MM.1S (cell line): ENCODE measurements at regions not wholly inside any gene's neighbourhood (a gene's known extent, or its start where the extent isn't known, plus 50 kb on each side); places are given as distances from the start of the nearest gene placed in this dataset.

Experiments
- EZH2 ChIP-seq: fragments of 300-600 bp; sonication (generic); optimal IDR thresholded peaks from 2 replicates; pipeline ENCODE3; 2017; ENCODE audit warnings: low read depth, mild to moderate bottlenecking, antibody characterized with exemption, low read length, mixed read lengths
- EZH2phosphoT487 ChIP-seq: fragments of 300-600 bp; sonication (generic); IDR thresholded peaks from 2 replicates; pipeline ENCODE4 v1.6.1; 2018; ENCODE audit warnings: antibody characterized with exemption, low read length
- TF ChIP-seq, protein P1 (sequence below): fragments of 300-600 bp; sonication (generic); IDR thresholded peaks from 2 replicates; pipeline ENCODE4 v1.5.1; 2016; ENCODE audit warnings: antibody characterized with exemption, low read length, mixed read lengths

DNA sequence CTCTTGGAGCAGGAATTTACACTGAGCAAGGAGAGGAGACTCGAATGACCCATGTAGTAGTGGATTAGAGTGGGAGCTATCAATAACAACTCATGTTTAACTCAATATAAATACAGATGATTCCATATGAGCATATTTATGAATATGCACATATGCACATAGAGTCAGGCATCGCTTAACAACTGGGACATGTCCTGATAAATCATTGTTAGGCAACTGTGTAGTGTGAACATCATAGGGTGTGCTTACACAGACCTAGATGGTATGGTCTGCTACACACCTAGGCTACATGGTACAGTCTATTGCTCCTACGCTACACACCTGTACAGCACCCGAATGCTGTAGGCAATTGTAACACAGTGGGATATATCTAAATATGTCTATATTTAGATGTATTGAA is 75.9 kb upstream of the RALGAPA2 start:
- TF ChIP-seq, protein P1, sequence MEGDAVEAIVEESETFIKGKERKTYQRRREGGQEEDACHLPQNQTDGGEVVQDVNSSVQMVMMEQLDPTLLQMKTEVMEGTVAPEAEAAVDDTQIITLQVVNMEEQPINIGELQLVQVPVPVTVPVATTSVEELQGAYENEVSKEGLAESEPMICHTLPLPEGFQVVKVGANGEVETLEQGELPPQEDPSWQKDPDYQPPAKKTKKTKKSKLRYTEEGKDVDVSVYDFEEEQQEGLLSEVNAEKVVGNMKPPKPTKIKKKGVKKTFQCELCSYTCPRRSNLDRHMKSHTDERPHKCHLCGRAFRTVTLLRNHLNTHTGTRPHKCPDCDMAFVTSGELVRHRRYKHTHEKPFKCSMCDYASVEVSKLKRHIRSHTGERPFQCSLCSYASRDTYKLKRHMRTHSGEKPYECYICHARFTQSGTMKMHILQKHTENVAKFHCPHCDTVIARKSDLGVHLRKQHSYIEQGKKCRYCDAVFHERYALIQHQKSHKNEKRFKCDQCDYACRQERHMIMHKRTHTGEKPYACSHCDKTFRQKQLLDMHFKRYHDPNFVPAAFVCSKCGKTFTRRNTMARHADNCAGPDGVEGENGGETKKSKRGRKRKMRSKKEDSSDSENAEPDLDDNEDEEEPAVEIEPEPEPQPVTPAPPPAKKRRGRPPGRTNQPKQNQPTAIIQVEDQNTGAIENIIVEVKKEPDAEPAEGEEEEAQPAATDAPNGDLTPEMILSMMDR: no peak
- TF ChIP-seq EZH2: no peak
- no peak for TF ChIP-seq EZH2phosphoT487
